Endodermal cell (in vitro differentiated cells): ENCODE measurements at regions not wholly inside any gene's neighbourhood (a gene's known extent, or its start where the extent isn't known, plus 50 kb on each side); places are given as distances from the start of the nearest gene placed in this dataset.

Experiments used
- DNase-seq: peaks from one replicate; pipeline ENCODE4 v3.0.0-alpha.2; 2017
- H3K27ac ChIP-seq: 2 replicates; pipeline ENCODE4 v1.5.1; 2013; ENCODE audit warnings: mild to moderate bottlenecking, low read depth, low read length, moderate library complexity
- H3K27me3 ChIP-seq: 2 replicates; pipeline ENCODE4 v1.6.1; 2013; ENCODE audit warnings: mild to moderate bottlenecking, low read length, moderate library complexity; ENCODE audit not compliant: insufficient read depth, control insufficient read depth, poor library complexity, severe bottlenecking
- H3K36me3 ChIP-seq: 2 replicates; pipeline ENCODE4 v1.7.0; 2013; ENCODE audit warnings: mild to moderate bottlenecking, low read length, moderate library complexity; ENCODE audit not compliant: control insufficient read depth, insufficient read depth
- H3K4me1 ChIP-seq: one replicate; pipeline ENCODE4 v1.7.0; 2013; ENCODE audit warnings: low read length; ENCODE audit not compliant: control insufficient read depth, insufficient read depth
- H3K4me3 ChIP-seq: 2 replicates; pipeline ENCODE4 v1.5.1; 2013; ENCODE audit warnings: mild to moderate bottlenecking, low read length, moderate library complexity
- H3K9ac ChIP-seq: 2 replicates; pipeline ENCODE4 v1.6.1; 2013; ENCODE audit warnings: mild to moderate bottlenecking, low read length, moderate library complexity; ENCODE audit not compliant: poor library complexity, severe bottlenecking; ENCODE audit errors: extremely low read depth
- H3K9me3 ChIP-seq: 2 replicates; pipeline ENCODE4 v1.6.1; 2013; ENCODE audit warnings: mild to moderate bottlenecking, low read length, moderate library complexity; ENCODE audit not compliant: control insufficient read depth
- H3K27ac Mint-ChIP-seq: 2 replicates; pipeline ENCODE4 v1.8.0; 2020; ENCODE audit warnings: mixed read lengths
- H3K27me3 Mint-ChIP-seq: 2 replicates; pipeline ENCODE4 v1.8.0; 2021; ENCODE audit warnings: mild to moderate bottlenecking, mixed read lengths; ENCODE audit not compliant: insufficient read depth
- H3K36me3 Mint-ChIP-seq: 2 replicates; pipeline ENCODE4 v1.8.0; 2020; ENCODE audit warnings: low read depth, mixed read lengths
- H3K4me1 Mint-ChIP-seq: 2 replicates; pipeline ENCODE4 v1.8.0; 2020; ENCODE audit warnings: mixed read lengths
- H3K4me3 Mint-ChIP-seq: 2 replicates; pipeline ENCODE4 v1.8.0; 2020; ENCODE audit warnings: mild to moderate bottlenecking, moderate library complexity, mixed read lengths
- H3K9me3 Mint-ChIP-seq: 2 replicates; pipeline ENCODE4 v1.8.0; 2020; ENCODE audit warnings: mild to moderate bottlenecking, mixed read lengths
- WGBS, 2 experiments: methylation state at CpG; one replicate each; pipeline versions ENCODE4 v1.1.5 to v1.1.7; 2013; ENCODE audit warnings: missing lambda C conversion rate in 2 of 2, mixed read lengths in 1 of 2; ENCODE audit not compliant: insufficient coverage in 1 of 2, insufficient read length in 1 of 2; 5-methylcytosine and 5-hydroxymethylcytosine counted together
- TF ChIP-seq, protein P1 (sequence below): fragments of 200-600 bp; sonication (generic); conservative IDR thresholded peaks from 2 replicates; pipeline ENCODE4 v1.5.0; 2021; ENCODE audit warnings: antibody characterized with exemption, mild to moderate bottlenecking

DNA sequence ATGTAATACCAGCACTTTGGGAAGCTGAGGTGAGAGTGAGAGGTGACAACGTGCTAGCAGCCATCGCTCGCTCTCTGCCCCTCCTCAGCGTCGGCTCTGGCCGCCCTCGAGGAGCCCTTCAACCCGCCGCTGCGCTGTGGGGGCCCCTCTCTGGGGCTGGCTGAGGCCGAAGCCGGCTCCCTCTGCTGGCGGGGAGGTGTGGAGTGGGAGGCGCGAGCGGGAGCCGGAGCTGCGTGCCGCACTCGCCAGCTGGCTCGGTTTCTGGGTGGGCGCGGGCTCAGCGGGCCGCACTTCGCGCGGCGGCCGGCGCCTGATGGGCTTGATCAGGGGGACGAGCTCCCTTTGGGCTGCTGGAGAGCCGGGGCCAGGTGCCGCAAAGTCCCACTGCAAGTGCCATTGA, 98.9 kb upstream of the UBASH3B start:
- Histone ChIP-seq H3K9ac (no peak overlapping the region), H3K4me3 (no peak overlapping the region)

DNA sequence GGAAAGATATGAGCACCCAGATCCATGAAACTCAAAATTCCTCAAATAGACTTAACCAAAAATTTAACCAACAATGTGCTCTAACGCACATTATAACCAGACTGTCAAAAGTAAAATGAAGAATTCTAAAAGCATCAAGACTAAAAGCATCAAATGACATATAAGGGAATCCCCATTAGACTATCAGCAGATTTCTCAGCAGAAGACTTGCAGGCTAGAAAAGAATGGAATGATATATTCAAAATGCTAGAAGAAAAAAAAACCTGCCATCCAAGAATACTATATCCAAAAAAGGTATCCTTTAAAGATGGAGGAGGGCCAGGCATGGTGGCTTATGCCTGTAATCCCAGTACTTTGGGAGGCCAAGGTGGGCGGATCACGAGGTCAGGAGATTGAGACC, 117.5 kb upstream of the UBASH3B start:
- Mint-ChIP-seq H3K4me1 (no peaks in the 10 kb centered on the region), H3K27me3 (no peaks in the 10 kb centered on the region), H3K27ac (no peak overlapping the region), H3K9me3 (peaks cover 62% of the 10 kb centered on the region), H3K4me3 (no peak overlapping the region), H3K36me3 (peaks cover 3% of the 10 kb centered on the region)
- TF ChIP-seq, protein P1, sequence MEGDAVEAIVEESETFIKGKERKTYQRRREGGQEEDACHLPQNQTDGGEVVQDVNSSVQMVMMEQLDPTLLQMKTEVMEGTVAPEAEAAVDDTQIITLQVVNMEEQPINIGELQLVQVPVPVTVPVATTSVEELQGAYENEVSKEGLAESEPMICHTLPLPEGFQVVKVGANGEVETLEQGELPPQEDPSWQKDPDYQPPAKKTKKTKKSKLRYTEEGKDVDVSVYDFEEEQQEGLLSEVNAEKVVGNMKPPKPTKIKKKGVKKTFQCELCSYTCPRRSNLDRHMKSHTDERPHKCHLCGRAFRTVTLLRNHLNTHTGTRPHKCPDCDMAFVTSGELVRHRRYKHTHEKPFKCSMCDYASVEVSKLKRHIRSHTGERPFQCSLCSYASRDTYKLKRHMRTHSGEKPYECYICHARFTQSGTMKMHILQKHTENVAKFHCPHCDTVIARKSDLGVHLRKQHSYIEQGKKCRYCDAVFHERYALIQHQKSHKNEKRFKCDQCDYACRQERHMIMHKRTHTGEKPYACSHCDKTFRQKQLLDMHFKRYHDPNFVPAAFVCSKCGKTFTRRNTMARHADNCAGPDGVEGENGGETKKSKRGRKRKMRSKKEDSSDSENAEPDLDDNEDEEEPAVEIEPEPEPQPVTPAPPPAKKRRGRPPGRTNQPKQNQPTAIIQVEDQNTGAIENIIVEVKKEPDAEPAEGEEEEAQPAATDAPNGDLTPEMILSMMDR = no peak
- Histone ChIP-seq H3K9me3 (peaks cover 48% of the 10 kb centered on the region), H3K4me1 (no peaks in the 10 kb centered on the region), H3K9ac (no peak overlapping the region), H3K36me3 (no peaks in the 10 kb centered on the region), H3K27ac (no peak overlapping the region), H3K27me3 (no peaks in the 10 kb centered on the region), H3K4me3 (no peak overlapping the region)
- 94 to 100% methylated on average over 2 to 3 of the region's 3 CpGs for WGBS, 2 experiments
- no peak for DNase-seq

More for the DNA sequence above, 98.9 kb upstream of the UBASH3B start:
- Mint-ChIP-seq H3K4me1 (peaks cover 5% of the 10 kb centered on the region), H3K27me3 (peaks cover 13% of the 10 kb centered on the region), H3K36me3 (no peaks in the 10 kb centered on the region), H3K9me3 (peaks cover 6% of the 10 kb centered on the region), H3K4me3 (peak overlapping the region; percentile 49), H3K27ac (no peak overlapping the region)
- Histone ChIP-seq H3K27ac (no peak overlapping the region), H3K4me1 (no peaks in the 10 kb centered on the region), H3K27me3 (no peaks in the 10 kb centered on the region), H3K36me3 (no peaks in the 10 kb centered on the region), H3K9me3 (no peaks in the 10 kb centered on the region)
- peak; percentile 89 for DNase-seq
- TF ChIP-seq, protein P1 = peak; percentile 77
- WGBS, 2 experiments = 95 to 100% methylated on average over 29 to 34 of the region's 34 CpGs

DNA sequence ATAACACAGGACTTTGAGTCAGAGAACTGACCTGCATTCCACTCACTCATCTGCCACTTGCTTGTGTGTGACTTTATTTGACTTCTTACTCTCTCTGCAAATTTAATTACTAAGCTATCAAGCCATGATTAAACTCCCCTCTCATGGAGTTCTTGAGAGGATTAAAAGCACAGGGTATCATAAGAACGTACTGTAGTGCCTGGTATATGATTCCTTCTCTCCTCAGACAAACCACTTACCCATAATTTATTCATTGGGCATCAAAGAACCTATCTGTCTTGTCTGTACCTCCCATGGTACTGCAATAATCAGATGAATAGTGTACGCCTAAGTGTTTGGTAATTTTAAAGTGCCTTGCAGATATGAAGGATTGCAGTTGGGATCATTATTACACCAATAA, 130.6 kb upstream of the UBASH3B start:
- Histone ChIP-seq H3K4me1 (peaks cover 6% of the 10 kb centered on the region), H3K9ac (no peak overlapping the region), H3K9me3 (peaks cover 10% of the 10 kb centered on the region), H3K27ac (peak overlapping the region; percentile 89), H3K4me3 (no peak overlapping the region), H3K27me3 (no peaks in the 10 kb centered on the region), H3K36me3 (no peaks in the 10 kb centered on the region)
- DNase-seq = no peak
- TF ChIP-seq, protein P1 = no peak
- Mint-ChIP-seq H3K27me3 (peaks cover 21% of the 10 kb centered on the region), H3K4me3 (no peak overlapping the region), H3K4me1 (peaks cover 17% of the 10 kb centered on the region), H3K9me3 (peaks cover 5% of the 10 kb centered on the region), H3K36me3 (no peaks in the 10 kb centered on the region), H3K27ac (no peak overlapping the region)
- 85 to 100% methylated on average over 1 to 2 of the region's 2 CpGs for WGBS, 2 experiments
